ENCODE measurements at regions not wholly inside any gene's neighbourhood (a gene's known extent, or its start where the extent isn't known, plus 50 kb on each side); places are given as distances from the start of the nearest gene placed in this dataset.

- DNase-seq: no peak
Observed at GRCh38 chr4:33160126-33160525, 2440.0 kb downstream of the PCDH7 start.

- DNase-seq: no peak
Observed at GRCh38 chr4:33161202-33161601, 2441.0 kb downstream of the PCDH7 start.

GRCh38 chr4:33162122-33162521 is 2442.0 kb downstream of the PCDH7 start:
- DNase-seq: no peak

- no peak for DNase-seq
Observed at GRCh38 chr4:33171873-33172525, 2451.8 kb downstream of the PCDH7 start.

GRCh38 chr4:33176566-33176965 is 2456.4 kb downstream of the PCDH7 start:
- no peak for DNase-seq

GRCh38 chr4:33184657-33185290 is 2464.6 kb downstream of the PCDH7 start:
- DNase-seq: no peak

- DNase-seq: no peak
Observed at GRCh38 chr4:33187035-33187434, 2466.9 kb downstream of the PCDH7 start.

GRCh38 chr4:33188733-33189132 is 2468.6 kb downstream of the PCDH7 start:
- DNase-seq: no peak

GRCh38 chr4:33189169-33189568 is 2469.0 kb downstream of the PCDH7 start:
- DNase-seq: no peak

- DNase-seq: no peak
Observed at GRCh38 chr4:33193109-33193508, 2472.9 kb downstream of the PCDH7 start.

- DNase-seq: no peak
Observed at GRCh38 chr4:33200377-33200776, 2480.2 kb downstream of the PCDH7 start.

- no peak for DNase-seq
Observed at GRCh38 chr4:33218238-33218637, 2498.1 kb downstream of the PCDH7 start.

GRCh38 chr4:33226133-33226532 is 2506.0 kb downstream of the PCDH7 start:
- no peak for DNase-seq

GRCh38 chr4:33226783-33227182 is 2506.6 kb downstream of the PCDH7 start:
- DNase-seq: no peak

- no peak for DNase-seq
Observed at GRCh38 chr4:33255094-33255493, 2534.9 kb downstream of the PCDH7 start.

- DNase-seq: no peak
Observed at GRCh38 chr4:33255507-33255906, 2535.3 kb downstream of the PCDH7 start.

GRCh38 chr4:33262824-33263223 is 2542.7 kb downstream of the PCDH7 start:
- no peak for DNase-seq

GRCh38 chr4:33268776-33269175 is 2548.6 kb downstream of the PCDH7 start:
- no peak for DNase-seq

- DNase-seq: no peak
Observed at GRCh38 chr4:33270403-33270802, 2550.2 kb downstream of the PCDH7 start.

- no peak for DNase-seq
Observed at GRCh38 chr4:33272722-33273121, 2552.6 kb downstream of the PCDH7 start.

- DNase-seq: no peak
Observed at GRCh38 chr4:33283818-33284217, 2563.6 kb downstream of the PCDH7 start.

- DNase-seq: no peak
Observed at GRCh38 chr4:33296876-33297455, 2576.8 kb downstream of the PCDH7 start.

GRCh38 chr4:33302321-33302720 is 2582.2 kb downstream of the PCDH7 start:
- DNase-seq: no peak

- DNase-seq: no peak
Observed at GRCh38 chr4:33306131-33306530, 2586.0 kb downstream of the PCDH7 start.

GRCh38 chr4:33316033-33316432 is 2595.9 kb downstream of the PCDH7 start:
- DNase-seq: no peak
